ENCODE measurements at regions not wholly inside any gene's neighbourhood (a gene's known extent, or its start where the extent isn't known, plus 50 kb on each side); places are given as distances from the start of the nearest gene placed in this dataset.

GRCh38 chr6:122078481-122078880 is 321.0 kb upstream of the HSF2 start:
- no peak for TF ChIP-seq EZH2 (IDR thresholded peaks at IDR 0.05; ENCODE audit: insufficient read depth, poor library complexity, severe bottlenecking)
- TF ChIP-seq EZH2phosphoT487 (IDR thresholded peaks at IDR 0.05; ENCODE audit: insufficient read depth, low read depth): no peak
- no peak overlapping the region for H3K9ac ChIP-seq
- DNase-seq: no peak
- H3K4me2 ChIP-seq (ENCODE audit: unreplicated experiment): no peak overlapping the region
- no peaks in the 10 kb centered on the region for H3K9me2 ChIP-seq (ENCODE audit: insufficient read depth)
- H3F3A ChIP-seq (ENCODE audit: insufficient read depth): no peaks in the 10 kb centered on the region
- no peaks in the 10 kb centered on the region for H3K9me3 ChIP-seq (ENCODE audit: low read depth)
- H3K27me3 ChIP-seq (replicated peaks; ENCODE audit: insufficient read depth): no peaks in the 10 kb centered on the region
- H3K4me1 ChIP-seq (ENCODE audit: insufficient read depth): no peaks in the 10 kb centered on the region
- no peaks in the 10 kb centered on the region for H3K79me2 ChIP-seq (ENCODE audit: insufficient read depth)
- H3K4me3 ChIP-seq: no peak overlapping the region
- no peaks in the 10 kb centered on the region for H4K20me1 ChIP-seq (ENCODE audit: insufficient read depth)
- in situ Hi-C loops (cut with MboI): no loop called here
- no peak overlapping the region for H2AFZ ChIP-seq
- 57 to 60% methylated on average over 4 of the region's 4 CpGs for WGBS, 2 experiments (ENCODE audit: low coverage in 1 of 2, low lambda C conversion rate in 2 of 2, missing lambda C conversion rate in 2 of 2)
- H3K27ac ChIP-seq: no peak overlapping the region
- H3K36me3 ChIP-seq (ENCODE audit: low read depth): no peaks in the 10 kb centered on the region

GRCh38 chr6:122079916-122080315 is 319.5 kb upstream of the HSF2 start:
- Histone ChIP-seq H3K36me3 (ENCODE audit: low read depth) (no peaks in the 10 kb centered on the region), H3K9me3 (ENCODE audit: low read depth) (no peaks in the 10 kb centered on the region), H3F3A (ENCODE audit: insufficient read depth) (no peaks in the 10 kb centered on the region), H3K79me2 (ENCODE audit: insufficient read depth) (no peaks in the 10 kb centered on the region), H3K4me3 (no peak overlapping the region), H3K9me2 (ENCODE audit: insufficient read depth) (no peaks in the 10 kb centered on the region), H3K9ac (no peak overlapping the region), H3K4me1 (ENCODE audit: insufficient read depth) (no peaks in the 10 kb centered on the region), H3K4me2 (ENCODE audit: unreplicated experiment) (no peak overlapping the region), H3K27ac (no peak overlapping the region), H2AFZ (no peak overlapping the region), H4K20me1 (ENCODE audit: insufficient read depth) (no peaks in the 10 kb centered on the region), H3K27me3 (replicated peaks; ENCODE audit: insufficient read depth) (no peaks in the 10 kb centered on the region)
- DNase-seq: no peak
- in situ Hi-C loops (cut with MboI): no loop called here
- WGBS, 2 experiments (ENCODE audit: low coverage in 1 of 2, low lambda C conversion rate in 2 of 2, missing lambda C conversion rate in 2 of 2): 71% methylated on average over 3 of the region's 3 CpGs
- no peak for TF ChIP-seq EZH2 (IDR thresholded peaks at IDR 0.05; ENCODE audit: insufficient read depth, poor library complexity, severe bottlenecking)
- no peak for TF ChIP-seq EZH2phosphoT487 (IDR thresholded peaks at IDR 0.05; ENCODE audit: insufficient read depth, low read depth)

- H2AFZ ChIP-seq: no peak overlapping the region
- H3K79me2 ChIP-seq (ENCODE audit: insufficient read depth): no peaks in the 10 kb centered on the region
- TF ChIP-seq EZH2 (IDR thresholded peaks at IDR 0.05; ENCODE audit: insufficient read depth, poor library complexity, severe bottlenecking) (no peak), EZH2phosphoT487 (IDR thresholded peaks at IDR 0.05; ENCODE audit: insufficient read depth, low read depth) (no peak)
- 67% methylated on average over 5 of the region's 5 CpGs for WGBS, 2 experiments (ENCODE audit: low coverage in 1 of 2, low lambda C conversion rate in 2 of 2, missing lambda C conversion rate in 2 of 2)
- no peak overlapping the region for H3K9ac ChIP-seq
- H3K27me3 ChIP-seq (replicated peaks; ENCODE audit: insufficient read depth): no peaks in the 10 kb centered on the region
- H3K4me1 ChIP-seq (ENCODE audit: insufficient read depth): no peaks in the 10 kb centered on the region
- H3K9me2 ChIP-seq (ENCODE audit: insufficient read depth): no peaks in the 10 kb centered on the region
- no peaks in the 10 kb centered on the region for H3F3A ChIP-seq (ENCODE audit: insufficient read depth)
- no peak overlapping the region for H3K4me3 ChIP-seq
- no peaks in the 10 kb centered on the region for H3K36me3 ChIP-seq (ENCODE audit: low read depth)
- no peaks in the 10 kb centered on the region for H4K20me1 ChIP-seq (ENCODE audit: insufficient read depth)
- in situ Hi-C loops (cut with MboI): no loop called here
- DNase-seq: no peak
- no peak overlapping the region for H3K4me2 ChIP-seq (ENCODE audit: unreplicated experiment)
- no peak overlapping the region for H3K27ac ChIP-seq
- no peaks in the 10 kb centered on the region for H3K9me3 ChIP-seq (ENCODE audit: low read depth)
Observed at GRCh38 chr6:122081921-122082320, 317.5 kb upstream of the HSF2 start.

GRCh38 chr6:122082370-122082769 is 317.1 kb upstream of the HSF2 start:
- H3K27me3 ChIP-seq (replicated peaks; ENCODE audit: insufficient read depth): no peaks in the 10 kb centered on the region
- no peak overlapping the region for H2AFZ ChIP-seq
- no peak overlapping the region for H3K4me2 ChIP-seq (ENCODE audit: unreplicated experiment)
- H3K27ac ChIP-seq: no peak overlapping the region
- H3K9ac ChIP-seq: no peak overlapping the region
- in situ Hi-C loops (cut with MboI): no loop called here
- H4K20me1 ChIP-seq (ENCODE audit: insufficient read depth): no peaks in the 10 kb centered on the region
- H3K4me3 ChIP-seq: no peak overlapping the region
- no peaks in the 10 kb centered on the region for H3K4me1 ChIP-seq (ENCODE audit: insufficient read depth)
- H3K36me3 ChIP-seq (ENCODE audit: low read depth): no peaks in the 10 kb centered on the region
- no peaks in the 10 kb centered on the region for H3K9me2 ChIP-seq (ENCODE audit: insufficient read depth)
- H3F3A ChIP-seq (ENCODE audit: insufficient read depth): no peaks in the 10 kb centered on the region
- no peaks in the 10 kb centered on the region for H3K9me3 ChIP-seq (ENCODE audit: low read depth)
- WGBS, 2 experiments (ENCODE audit: low coverage in 1 of 2, low lambda C conversion rate in 2 of 2, missing lambda C conversion rate in 2 of 2): 85 to 86% methylated on average over 13 of the region's 13 CpGs
- H3K79me2 ChIP-seq (ENCODE audit: insufficient read depth): no peaks in the 10 kb centered on the region
- TF ChIP-seq EZH2phosphoT487 (IDR thresholded peaks at IDR 0.05; ENCODE audit: insufficient read depth, low read depth) (no peak), EZH2 (IDR thresholded peaks at IDR 0.05; ENCODE audit: insufficient read depth, poor library complexity, severe bottlenecking) (no peak)
- no peak for DNase-seq

GRCh38 chr6:122092366-122092765 is 307.1 kb upstream of the HSF2 start:
- Histone ChIP-seq H3K9ac (no peak overlapping the region), H3K27ac (no peak overlapping the region), H3K4me2 (ENCODE audit: unreplicated experiment) (no peak overlapping the region), H3K4me1 (ENCODE audit: insufficient read depth) (no peaks in the 10 kb centered on the region), H3K27me3 (replicated peaks; ENCODE audit: insufficient read depth) (no peaks in the 10 kb centered on the region), H3K9me3 (ENCODE audit: low read depth) (no peaks in the 10 kb centered on the region), H3K4me3 (no peak overlapping the region), H3K9me2 (ENCODE audit: insufficient read depth) (no peaks in the 10 kb centered on the region), H3K79me2 (ENCODE audit: insufficient read depth) (no peaks in the 10 kb centered on the region), H3F3A (ENCODE audit: insufficient read depth) (no peaks in the 10 kb centered on the region), H2AFZ (no peak overlapping the region), H3K36me3 (ENCODE audit: low read depth) (no peaks in the 10 kb centered on the region), H4K20me1 (ENCODE audit: insufficient read depth) (no peaks in the 10 kb centered on the region)
- in situ Hi-C loops (cut with MboI): no loop called here
- no peak for TF ChIP-seq EZH2phosphoT487 (IDR thresholded peaks at IDR 0.05; ENCODE audit: insufficient read depth, low read depth)
- TF ChIP-seq EZH2 (IDR thresholded peaks at IDR 0.05; ENCODE audit: insufficient read depth, poor library complexity, severe bottlenecking): no peak
- WGBS, 2 experiments (ENCODE audit: low coverage in 1 of 2, low lambda C conversion rate in 2 of 2, missing lambda C conversion rate in 2 of 2): 63 to 67% methylated on average over 1 of the region's 1 CpG
- DNase-seq: no peak
